ENCODE measurements at regions not wholly inside any gene's neighbourhood (a gene's known extent, or its start where the extent isn't known, plus 50 kb on each side); places are given as distances from the start of the nearest gene placed in this dataset.

DNA sequence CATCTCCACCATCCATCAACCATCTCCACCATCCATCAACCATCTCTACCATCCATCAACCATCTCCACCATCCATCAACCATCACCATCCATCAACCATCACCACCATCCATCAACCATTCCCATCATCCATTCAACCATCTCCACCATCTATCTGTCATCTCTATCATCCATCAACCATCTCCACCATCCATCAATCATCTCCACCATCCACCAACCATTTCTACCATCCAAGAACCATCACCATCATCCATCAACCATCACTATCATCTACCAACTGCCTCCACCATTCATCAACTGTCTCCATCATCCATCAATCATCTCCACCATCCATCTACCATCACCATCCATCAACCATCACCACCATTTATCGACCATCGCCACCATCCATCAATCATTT lies 78.8 kb upstream of the CDH4 start:
- TF ChIP-seq, protein P1, sequence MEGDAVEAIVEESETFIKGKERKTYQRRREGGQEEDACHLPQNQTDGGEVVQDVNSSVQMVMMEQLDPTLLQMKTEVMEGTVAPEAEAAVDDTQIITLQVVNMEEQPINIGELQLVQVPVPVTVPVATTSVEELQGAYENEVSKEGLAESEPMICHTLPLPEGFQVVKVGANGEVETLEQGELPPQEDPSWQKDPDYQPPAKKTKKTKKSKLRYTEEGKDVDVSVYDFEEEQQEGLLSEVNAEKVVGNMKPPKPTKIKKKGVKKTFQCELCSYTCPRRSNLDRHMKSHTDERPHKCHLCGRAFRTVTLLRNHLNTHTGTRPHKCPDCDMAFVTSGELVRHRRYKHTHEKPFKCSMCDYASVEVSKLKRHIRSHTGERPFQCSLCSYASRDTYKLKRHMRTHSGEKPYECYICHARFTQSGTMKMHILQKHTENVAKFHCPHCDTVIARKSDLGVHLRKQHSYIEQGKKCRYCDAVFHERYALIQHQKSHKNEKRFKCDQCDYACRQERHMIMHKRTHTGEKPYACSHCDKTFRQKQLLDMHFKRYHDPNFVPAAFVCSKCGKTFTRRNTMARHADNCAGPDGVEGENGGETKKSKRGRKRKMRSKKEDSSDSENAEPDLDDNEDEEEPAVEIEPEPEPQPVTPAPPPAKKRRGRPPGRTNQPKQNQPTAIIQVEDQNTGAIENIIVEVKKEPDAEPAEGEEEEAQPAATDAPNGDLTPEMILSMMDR (IDR thresholded peaks at IDR 0.05): no peak
- no peaks in the 10 kb centered on the region for H3K36me3 Mint-ChIP-seq (ENCODE audit: low read depth)
- H3K27me3 Mint-ChIP-seq: peaks cover 9% of the 10 kb centered on the region
- ChIA-PET CTCF (no interaction called here), POLR2A (no interaction called here)
- Histone ChIP-seq H3K27me3 (ENCODE audit: control insufficient read depth in 1 of 2, insufficient read depth in 2 of 2, low read length in 2 of 2) (peaks cover 0 to 11% of the 10 kb centered on the region in 2 experiments), H3K27ac (ENCODE audit: low read depth in 1 of 2, low read length in 2 of 2) (no peak overlapping the region), H3K4me3 (ENCODE audit: low read length) (no peak overlapping the region), H3K36me3 (ENCODE audit: insufficient read depth, low read length) (no peaks in the 10 kb centered on the region), H3K4me1 (ENCODE audit: insufficient read depth, low read length) (no peaks in the 10 kb centered on the region), H3K9me3 (ENCODE audit: control insufficient read depth in 1 of 2, insufficient read depth in 1 of 2, low read length in 2 of 2) (peaks cover 0 to 13% of the 10 kb centered on the region in 2 experiments)
- H3K4me1 Mint-ChIP-seq (ENCODE audit: low read depth): no peaks in the 10 kb centered on the region
- H3K4me3 Mint-ChIP-seq: no peak overlapping the region
- H3K9me3 Mint-ChIP-seq: no peaks in the 10 kb centered on the region
- ATAC-seq (ENCODE audit: poor library complexity) (no peak), DNase-seq (no peak)
- intact Hi-C loops (cut with DNase I, micrococcal nuclease): no loop called here
- no peak overlapping the region for H3K27ac Mint-ChIP-seq

DNA sequence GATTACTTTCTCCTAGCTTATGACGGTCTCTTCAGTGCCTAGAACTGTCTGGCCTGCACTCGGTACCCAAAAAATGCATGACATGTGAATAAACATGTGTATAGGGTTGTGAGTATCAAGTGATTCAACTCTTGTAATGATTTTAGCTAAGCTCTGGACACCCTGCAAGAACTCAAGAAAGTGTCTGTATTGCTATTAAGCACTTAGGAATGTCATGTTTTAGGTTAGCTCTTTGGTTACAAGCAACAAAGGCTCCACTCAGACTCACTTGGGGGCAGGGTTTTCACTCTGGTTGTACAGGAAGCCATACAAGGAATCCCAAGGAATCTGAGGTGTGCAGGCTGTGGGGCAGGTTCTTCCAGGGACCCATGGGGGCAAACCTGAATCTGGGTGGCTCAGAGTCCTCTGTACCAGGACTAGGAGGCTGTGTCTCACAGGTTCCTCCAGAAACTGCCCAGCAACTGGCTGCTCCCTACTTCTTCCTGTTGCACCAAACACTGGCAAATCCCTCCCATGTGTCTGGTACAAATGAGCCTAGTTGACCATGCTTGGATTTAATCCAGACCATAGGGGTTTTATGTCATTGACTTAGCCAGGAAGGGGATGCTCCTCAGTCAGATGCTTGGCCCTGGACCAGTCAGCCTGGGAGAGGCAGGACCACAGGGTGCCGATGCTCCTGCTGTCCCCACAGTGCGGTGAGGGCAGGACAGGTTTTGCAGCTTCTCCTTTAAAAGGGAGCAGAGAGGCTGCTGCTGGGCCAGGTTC lies 77.9 kb upstream of the CDH4 start:
- no peak overlapping the region for H3K27ac Mint-ChIP-seq
- TF ChIP-seq, protein P1 (IDR thresholded peaks at IDR 0.05): no peak
- CTCF ChIA-PET: no interaction called here

DNA sequence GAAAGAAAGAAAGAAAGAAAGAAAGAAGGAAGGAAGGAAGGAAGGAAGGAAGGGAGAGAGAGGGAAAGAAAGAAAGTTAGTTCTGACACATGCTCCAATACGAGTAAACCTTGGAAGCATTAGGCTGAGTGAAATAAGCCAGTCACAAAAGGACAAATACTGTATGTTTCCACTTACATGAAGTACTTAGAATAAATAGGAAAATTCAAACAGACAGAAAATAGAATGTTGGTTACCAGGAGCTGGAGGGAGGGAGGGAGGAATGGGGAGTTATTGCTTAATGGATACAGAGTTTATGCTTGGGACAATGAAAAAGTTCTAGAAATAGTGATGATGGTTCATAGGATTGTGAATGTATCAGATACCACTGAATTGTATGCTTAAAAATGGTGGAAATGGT lies 75.2 kb upstream of the CDH4 start:
- peaks cover 0 to 9% of the 10 kb centered on the region in 2 experiments for H3K27me3 ChIP-seq (ENCODE audit: control insufficient read depth in 1 of 2, insufficient read depth in 2 of 2, low read length in 2 of 2)
- ChIA-PET CTCF (no interaction called here), POLR2A (no interaction called here)
- Mint-ChIP-seq H3K4me1 (ENCODE audit: low read depth) (no peaks in the 10 kb centered on the region), H3K27ac (no peak overlapping the region), H3K9me3 (no peaks in the 10 kb centered on the region), H3K27me3 (peaks cover 8% of the 10 kb centered on the region), H3K4me3 (no peak overlapping the region), H3K36me3 (ENCODE audit: low read depth) (no peaks in the 10 kb centered on the region)
- H3K4me3 ChIP-seq (ENCODE audit: low read length): no peak overlapping the region
- TF ChIP-seq, protein P1 (IDR thresholded peaks at IDR 0.05): no peak
- DNase-seq (no peak), ATAC-seq (ENCODE audit: poor library complexity) (no peak)
- intact Hi-C loops (cut with DNase I, micrococcal nuclease): no loop called here
- H3K36me3 ChIP-seq (ENCODE audit: insufficient read depth, low read length): no peaks in the 10 kb centered on the region
- no peak overlapping the region for H3K27ac ChIP-seq (ENCODE audit: low read depth in 1 of 2, low read length in 2 of 2)
- H3K4me1 ChIP-seq (ENCODE audit: insufficient read depth, low read length): no peaks in the 10 kb centered on the region
- H3K9me3 ChIP-seq (ENCODE audit: control insufficient read depth in 1 of 2, insufficient read depth in 1 of 2, low read length in 2 of 2): peaks cover 0 to 13% of the 10 kb centered on the region in 2 experiments

More for the DNA sequence above, 77.9 kb upstream of the CDH4 start:
- H3K4me1 Mint-ChIP-seq (ENCODE audit: low read depth): no peaks in the 10 kb centered on the region
- Histone ChIP-seq H3K27me3 (ENCODE audit: control insufficient read depth in 1 of 2, insufficient read depth in 2 of 2, low read length in 2 of 2) (peaks cover 0 to 11% of the 10 kb centered on the region in 2 experiments), H3K27ac (ENCODE audit: low read depth in 1 of 2, low read length in 2 of 2) (no peak overlapping the region), H3K9me3 (ENCODE audit: control insufficient read depth in 1 of 2, insufficient read depth in 1 of 2, low read length in 2 of 2) (peaks cover 0 to 13% of the 10 kb centered on the region in 2 experiments), H3K36me3 (ENCODE audit: insufficient read depth, low read length) (no peaks in the 10 kb centered on the region), H3K4me1 (ENCODE audit: insufficient read depth, low read length) (no peaks in the 10 kb centered on the region), H3K4me3 (ENCODE audit: low read length) (no peak overlapping the region)
- H3K9me3 Mint-ChIP-seq: no peaks in the 10 kb centered on the region
- H3K36me3 Mint-ChIP-seq (ENCODE audit: low read depth): no peaks in the 10 kb centered on the region
- intact Hi-C loops (cut with DNase I, micrococcal nuclease): no loop called here
- ATAC-seq (ENCODE audit: poor library complexity) (no peak), DNase-seq (no peak)
- H3K27me3 Mint-ChIP-seq: peaks cover 6% of the 10 kb centered on the region
- H3K4me3 Mint-ChIP-seq: no peak overlapping the region
- POLR2A ChIA-PET: no interaction called here

Measured in CD4-positive, alpha-beta T cell (primary cell).